K562 (cell line): ENCODE measurements at regions not wholly inside any gene's neighbourhood (a gene's known extent, or its start where the extent isn't known, plus 50 kb on each side); places are given as distances from the start of the nearest gene placed in this dataset.

ENCODE experiments used
- ATAC-seq: fragments of 200-7000 bp; cut with Tn5 transposase; 3 replicates; pipeline ENCODE4 v1.9.1; 2020; ENCODE audit warnings: moderate library complexity
- BruUV-seq: library from RNA; stranded (reverse); fragments of 400-500 nt; replicated peaks from 2 replicates; lab custom pipeline; 2021; lab: Mats Ljungman, UMichigan
- CTCF ChIA-PET: fragments of 300-600 bp; formaldehyde crosslinking; extraction: SDS; loops from one replicate; lab custom pipeline; 2021; ENCODE audit warnings: low intra/inter-chr PET ratio; lab: Yijun Ruan, JAX
- POLR2A ChIA-PET: fragments of 300-600, 350-650 bp; sonication (Branson Sonifier 250); formaldehyde crosslinking; extraction: SDS; loops from one replicate; lab custom pipeline; 2021; ENCODE audit warnings: antibody characterized with exemption, inconsistent platforms; lab: Yijun Ruan, JAX
- DNase-seq, 4 experiments: peaks; one replicate each; pipeline versions ENCODE4 v3.0.0 to v3.0.0-alpha.2; 2011 to 2018; ENCODE audit warnings: low spot score in 3 of 4, mixed read lengths in 3 of 4; ENCODE audit errors: extremely low read depth in 1 of 4
- FAIRE-seq: peaks from 2 replicates; lab custom pipeline; 2011; peaks lifted over from hg19 to GRCh38; lab: Jason Lieb, UNC
- H2AFZ ChIP-seq: 2 replicates; pipeline ENCODE4 v1.6.0; 2011; ENCODE audit warnings: low read depth, low read length, control low read depth, inconsistent platforms
- H3K27ac ChIP-seq: fragments of 200-600 bp; 3 replicates; pipeline ENCODE4 v1.8.0; 2011; ENCODE audit warnings: low read depth, mild to moderate bottlenecking, control low read depth, inconsistent platforms, low read length, moderate library complexity, mixed read lengths; ENCODE audit errors: extremely low read depth
- H3K27me3 ChIP-seq, 2 experiments: fragments of 300-600 bp in 1 of 2; 2 replicates in 1 of 2; 3 replicates in 1 of 2; pipeline versions ENCODE4 v1.6.0 to v1.8.0; 2011; ENCODE audit warnings: inconsistent platforms in 2 of 2, low read length in 2 of 2, mild to moderate bottlenecking in 1 of 2, mixed read lengths in 1 of 2, moderate library complexity in 1 of 2; ENCODE audit not compliant: control insufficient read depth in 2 of 2, insufficient read depth in 2 of 2
- H3K36me3 ChIP-seq: fragments of 300-600 bp; 3 replicates; pipeline ENCODE4 v1.8.0; 2011; ENCODE audit warnings: mild to moderate bottlenecking, low read length, inconsistent platforms; ENCODE audit not compliant: control insufficient read depth, insufficient read depth
- H3K4me1 ChIP-seq, 2 experiments: fragments of 200-600 bp in 1 of 2; replicated peaks in 1 of 2; 2 replicates in 1 of 2; 3 replicates in 1 of 2; pipeline versions ENCODE4 v1.5.1 to v1.8.0; 2011; ENCODE audit warnings: inconsistent platforms in 2 of 2, low read length in 2 of 2, mild to moderate bottlenecking in 1 of 2, mixed read lengths in 1 of 2, moderate library complexity in 1 of 2; ENCODE audit not compliant: control insufficient read depth in 2 of 2, insufficient read depth in 2 of 2
- H3K4me2 ChIP-seq: 2 replicates; pipeline ENCODE4 v1.6.1; 2011; ENCODE audit warnings: low read length, control low read depth, inconsistent platforms, mixed read lengths; ENCODE audit not compliant: insufficient read depth
- H3K4me3 ChIP-seq: fragments of 200-600 bp; sonication (generic), shearing (Covaris generic); 2 replicates; pipeline ENCODE4 v1.5.1; 2016; ENCODE audit warnings: control low read depth, inconsistent platforms
- H3K79me2 ChIP-seq: fragments of 200-600 bp; 3 replicates; pipeline ENCODE4 v1.8.0; 2011; ENCODE audit warnings: low read length, inconsistent platforms; ENCODE audit not compliant: control insufficient read depth, insufficient read depth
- H3K9ac ChIP-seq, 2 experiments: 2 replicates each; pipeline versions ENCODE4 v1.6.0 to v1.6.1; 2011; ENCODE audit warnings: low read depth in 2 of 2, low read length in 2 of 2, control low read depth in 1 of 2, inconsistent platforms in 1 of 2, mild to moderate bottlenecking in 1 of 2, mixed read lengths in 1 of 2; ENCODE audit not compliant: insufficient read depth in 1 of 2
- H3K9me1 ChIP-seq: one replicate; pipeline ENCODE4 v1.6.0; 2011; ENCODE audit warnings: inconsistent platforms, mild to moderate bottlenecking, low read length, moderate library complexity; ENCODE audit not compliant: control insufficient read depth, insufficient read depth
- H3K9me3 ChIP-seq: replicated peaks from 2 replicates; pipeline ENCODE4 v1.5.1; 2011; ENCODE audit warnings: low read depth, low read length, inconsistent platforms; ENCODE audit not compliant: control insufficient read depth, insufficient read depth
- H4K20me1 ChIP-seq: replicated peaks from 2 replicates; pipeline ENCODE4 v1.6.1; 2011; ENCODE audit warnings: low read length, inconsistent platforms, mixed read lengths; ENCODE audit not compliant: control insufficient read depth, insufficient read depth
- EWSR1 ChIP-seq: fragments of 450-650 bp; IDR thresholded peaks from 2 replicates; pipeline ENCODE4 v1.6.1; 2018; ENCODE audit warnings: borderline replicate concordance, mild to moderate bottlenecking, low read depth, moderate library complexity; ENCODE audit not compliant: partially characterized antibody
- MAZ ChIP-seq, 2 experiments: fragments of 450-650 bp in 1 of 2; sonication (generic) in 1 of 2; formaldehyde crosslinking; IDR thresholded peaks in 1 of 2; conservative IDR thresholded peaks in 1 of 2; 2 replicates each; pipeline versions ENCODE4 v1.4.0 to v1.5.0; 2020; ENCODE audit warnings: mild to moderate bottlenecking in 1 of 2, missing genetic modification reagents in 1 of 2
- MTA3 ChIP-seq: fragments of 450-650 bp; formaldehyde crosslinking; IDR thresholded peaks from 2 replicates; pipeline ENCODE4 v1.6.1; 2017; ENCODE audit warnings: mild to moderate bottlenecking, borderline replicate concordance
- NFIC ChIP-seq: fragments of 450-650 bp; IDR thresholded peaks from 2 replicates; pipeline ENCODE4 v1.6.1; 2017; ENCODE audit warnings: mild to moderate bottlenecking, inconsistent platforms
- NR4A1 ChIP-seq, 2 experiments: fragments of 250-450 bp in 1 of 2; fragments of 450-650 bp in 1 of 2; sonication (Bioruptor Pico) in 1 of 2; IDR thresholded peaks; 2 replicates each; pipeline versions ENCODE4 v1.4.0 to v1.6.1; 2016 to 2020; ENCODE audit warnings: mild to moderate bottlenecking in 2 of 2, missing compliant biosample characterization in 1 of 2, missing genetic modification characterization in 1 of 2, moderate library complexity in 1 of 2
- SRSF9 ChIP-seq: fragments of 200-400 bp; formaldehyde crosslinking; IDR thresholded peaks from 2 replicates; pipeline ENCODE4 v1.6.1; 2017; ENCODE audit warnings: low read depth, low read length, borderline replicate concordance
- ZFP1 ChIP-seq: fragments of 450-650 bp; formaldehyde crosslinking; IDR thresholded peaks from 2 replicates; pipeline ENCODE4 v1.4.0; 2020; ENCODE audit warnings: mild to moderate bottlenecking, mixed read lengths
- ZFP30 ChIP-seq: fragments of 250-450 bp; sonication (Bioruptor Pico); IDR thresholded peaks from 2 replicates; pipeline ENCODE4 v1.8.0; 2022; ENCODE audit warnings: moderate library complexity, mild to moderate bottlenecking, inconsistent platforms, borderline replicate concordance
- ZFP36 ChIP-seq: fragments of 150-350 bp; IDR thresholded peaks from 2 replicates; pipeline ENCODE4 v1.6.1; 2018; ENCODE audit warnings: low read length, low read depth; ENCODE audit not compliant: partially characterized antibody
- WGBS: fragments of 100-300 bp; shearing (Covaris generic); methylation state at CpG from one replicate; pipeline ENCODE4 v1.1.6; 2016; ENCODE audit warnings: low coverage, mixed read lengths; ENCODE audit not compliant: insufficient coverage; ENCODE audit errors: missing lambda C conversion rate; 5-methylcytosine and 5-hydroxymethylcytosine counted together
- in situ Hi-C: fragments of 300-500 bp; cut with MboI; formaldehyde crosslinking; loops from 4 replicates; pipeline ENCODE4 v1.15.0; 2018; ENCODE audit warnings: inconsistent platforms, mixed read lengths
- intact Hi-C: fragments of 100-400 bp; cut with micrococcal nuclease; formaldehyde crosslinking; loops from 2 replicates; pipeline ENCODE4 v1.14.2; 2022
- TF ChIP-seq, protein P1 (sequence below): fragments of 450-650 bp; formaldehyde crosslinking; conservative IDR thresholded peaks from 2 replicates; pipeline ENCODE4 v1.4.0; 2022; ENCODE audit warnings: mild to moderate bottlenecking, missing genetic modification characterization
- TF ChIP-seq, protein P2 (sequence below): sonication (generic); formaldehyde crosslinking; IDR thresholded peaks from 2 replicates; pipeline ENCODE4 v1.8.0; 2022; ENCODE audit warnings: missing genetic modification reagents, mild to moderate bottlenecking, borderline replicate concordance

GRCh38 chr6:21836277-21836676, 242.7 kb downstream of the SOX4 start:
- BruUV-seq, result no TSS peak
- FAIRE-seq (no peak), DNase-seq (no peak), ATAC-seq (no peak)
- Histone ChIP-seq H4K20me1 (no peaks in the 10 kb centered on the region), H3K4me1 (no peaks in the 10 kb centered on the region), H3K27me3 (peaks cover 4 to 8% of the 10 kb centered on the region in 2 experiments; a peak in 3 of 5 replicates), H3K9ac (no peak overlapping the region), H3K4me3 (no peak overlapping the region), H3K79me2 (no peaks in the 10 kb centered on the region), H3K9me1 (no peaks in the 10 kb centered on the region), H2AFZ (no peak overlapping the region), H3K36me3 (no peaks in the 10 kb centered on the region), H3K4me2 (no peak overlapping the region), H3K9me3 (no peaks in the 10 kb centered on the region), H3K27ac (no peak overlapping the region)
- ChIA-PET CTCF (no interaction called here), POLR2A (no interaction called here)
- in situ Hi-C loops (no loop called here), intact Hi-C loops (no loop called here)
- TF ChIP-seq, protein P1, sequence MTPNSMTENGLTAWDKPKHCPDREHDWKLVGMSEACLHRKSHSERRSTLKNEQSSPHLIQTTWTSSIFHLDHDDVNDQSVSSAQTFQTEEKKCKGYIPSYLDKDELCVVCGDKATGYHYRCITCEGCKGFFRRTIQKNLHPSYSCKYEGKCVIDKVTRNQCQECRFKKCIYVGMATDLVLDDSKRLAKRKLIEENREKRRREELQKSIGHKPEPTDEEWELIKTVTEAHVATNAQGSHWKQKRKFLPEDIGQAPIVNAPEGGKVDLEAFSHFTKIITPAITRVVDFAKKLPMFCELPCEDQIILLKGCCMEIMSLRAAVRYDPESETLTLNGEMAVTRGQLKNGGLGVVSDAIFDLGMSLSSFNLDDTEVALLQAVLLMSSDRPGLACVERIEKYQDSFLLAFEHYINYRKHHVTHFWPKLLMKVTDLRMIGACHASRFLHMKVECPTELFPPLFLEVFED (CRISPR knock-in tag), result no peak
- WGBS, result 0% methylated on average over 7 of the region's 7 CpGs

DNA sequence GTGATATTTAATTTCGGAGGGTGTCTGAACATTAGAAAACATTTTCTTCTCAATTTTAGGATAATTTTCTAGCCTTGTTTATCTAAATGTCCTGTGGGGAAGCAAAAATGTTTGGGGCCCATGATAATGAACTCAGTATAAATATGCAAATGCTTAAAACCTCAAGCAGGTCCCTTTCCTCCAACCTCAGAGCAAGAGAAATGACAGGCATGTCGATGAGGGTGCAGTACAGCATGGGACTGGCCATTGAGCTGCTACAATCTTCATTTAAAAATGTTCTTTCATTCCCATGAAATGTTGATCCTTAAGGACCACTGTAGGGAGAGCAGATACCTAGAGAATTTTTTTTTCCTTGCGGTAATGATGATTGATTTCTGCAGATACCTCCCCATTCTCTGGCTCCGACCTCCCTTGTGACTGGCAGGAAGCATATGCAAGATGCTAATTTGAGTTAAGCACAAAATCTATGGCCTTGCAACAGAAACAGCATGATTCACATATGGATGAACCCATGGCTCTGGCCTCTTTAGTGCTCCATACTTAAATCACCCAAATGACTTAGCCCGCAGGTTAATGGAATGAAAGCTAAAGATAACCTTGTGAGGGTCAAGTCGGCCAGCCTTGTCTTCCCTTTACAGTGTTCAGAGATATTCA, 243.3 kb downstream of the SOX4 start:
- H4K20me1 ChIP-seq, result no peaks in the 10 kb centered on the region
- DNase-seq (no peak), ATAC-seq (no peak), FAIRE-seq (no peak)
- no peak overlapping the region for H3K27ac ChIP-seq
- H3K79me2 ChIP-seq, result no peaks in the 10 kb centered on the region
- TF ChIP-seq MTA3 (no peak), NR4A1 (CRISPR knock-in tag; IDR thresholded peaks at IDR 0.05) (no peak), NR4A1 (tag; IDR thresholded peaks at IDR 0.05) (no peak), NFIC (no peak), ZFP30 (no peak), EWSR1 (no peak), MAZ (CRISPR knock-in tag; conservative IDR thresholded peaks at IDR 0.05 in 1 of 2, IDR thresholded peaks at IDR 0.05 in 1 of 2) (no peak), SRSF9 (no peak), ZFP36 (no peak), ZFP1 (no peak)
- TF ChIP-seq, protein P2, sequence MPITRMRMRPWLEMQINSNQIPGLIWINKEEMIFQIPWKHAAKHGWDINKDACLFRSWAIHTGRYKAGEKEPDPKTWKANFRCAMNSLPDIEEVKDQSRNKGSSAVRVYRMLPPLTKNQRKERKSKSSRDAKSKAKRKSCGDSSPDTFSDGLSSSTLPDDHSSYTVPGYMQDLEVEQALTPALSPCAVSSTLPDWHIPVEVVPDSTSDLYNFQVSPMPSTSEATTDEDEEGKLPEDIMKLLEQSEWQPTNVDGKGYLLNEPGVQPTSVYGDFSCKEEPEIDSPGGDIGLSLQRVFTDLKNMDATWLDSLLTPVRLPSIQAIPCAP (CRISPR knock-in tag), result no peak
- intact Hi-C loops, result no loop called here
- BruUV-seq, result no TSS peak
- no peak overlapping the region for H3K4me3 ChIP-seq
- 6% methylated on average over 6 of the region's 6 CpGs for WGBS
- peaks cover 4 to 8% of the 10 kb centered on the region in 2 experiments; a peak in 3 of 5 replicates for H3K27me3 ChIP-seq
- H2AFZ ChIP-seq, result no peak overlapping the region
- ChIA-PET CTCF (no interaction called here), POLR2A (no interaction called here)
- H3K4me2 ChIP-seq, result no peak overlapping the region
- H3K9me3 ChIP-seq, result no peaks in the 10 kb centered on the region
- in situ Hi-C loops, result no loop called here
- no peak overlapping the region for H3K9ac ChIP-seq
- no peaks in the 10 kb centered on the region for H3K36me3 ChIP-seq
- H3K9me1 ChIP-seq, result no peaks in the 10 kb centered on the region
- no peaks in the 10 kb centered on the region for H3K4me1 ChIP-seq
